VCaP (cell line): ENCODE measurements at regions not wholly inside any gene's neighbourhood (a gene's known extent, or its start where the extent isn't known, plus 50 kb on each side); places are given as distances from the start of the nearest gene placed in this dataset.

Experiments used
- H3K27ac ChIP-seq: fragments of 450-650 bp; 2 replicates; pipeline ENCODE4 v1.5.1; 2017
- CTCF ChIP-seq: fragments of 450-650 bp; conservative IDR thresholded peaks from 2 replicates; pipeline ENCODE4 v1.5.1; 2017; ENCODE audit warnings: mild to moderate bottlenecking, moderate library complexity

GRCh38 chr13:56697011-56697410 lies 443.7 kb upstream of the PRR20A start:
- H3K27ac ChIP-seq = no peak overlapping the region
- TF ChIP-seq CTCF = no peak

- H3K27ac ChIP-seq = no peak overlapping the region
- TF ChIP-seq CTCF = no peak
Observed at GRCh38 chr13:56700324-56700723, 440.4 kb upstream of the PRR20A start.

- H3K27ac ChIP-seq = no peak overlapping the region
- TF ChIP-seq CTCF = no peak
Observed at GRCh38 chr13:56706485-56706884, 434.2 kb upstream of the PRR20A start.

- no peak overlapping the region for H3K27ac ChIP-seq
- no peak for TF ChIP-seq CTCF
Observed at GRCh38 chr13:56713656-56714055, 427.1 kb upstream of the PRR20A start.

- no peak for TF ChIP-seq CTCF
- no peak overlapping the region for H3K27ac ChIP-seq
Observed at GRCh38 chr13:56718791-56719190, 421.9 kb upstream of the PRR20A start.

- TF ChIP-seq CTCF = no peak
- no peak overlapping the region for H3K27ac ChIP-seq
Observed at GRCh38 chr13:56720841-56721240, 419.9 kb upstream of the PRR20A start.

GRCh38 chr13:56735537-56735942 lies 405.2 kb upstream of the PRR20A start:
- no peak for TF ChIP-seq CTCF
- no peak overlapping the region for H3K27ac ChIP-seq

GRCh38 chr13:56736966-56737365 lies 403.8 kb upstream of the PRR20A start:
- no peak overlapping the region for H3K27ac ChIP-seq
- TF ChIP-seq CTCF = no peak
